ENCODE measurements at regions not wholly inside any gene's neighbourhood (a gene's known extent, or its start where the extent isn't known, plus 50 kb on each side); places are given as distances from the start of the nearest gene placed in this dataset.
"Not testable (repeated sequence)": the region's sequence is repeated elsewhere in the genome, so short reads cannot be mapped to it uniquely, and the experiment has no call there.

DNA sequence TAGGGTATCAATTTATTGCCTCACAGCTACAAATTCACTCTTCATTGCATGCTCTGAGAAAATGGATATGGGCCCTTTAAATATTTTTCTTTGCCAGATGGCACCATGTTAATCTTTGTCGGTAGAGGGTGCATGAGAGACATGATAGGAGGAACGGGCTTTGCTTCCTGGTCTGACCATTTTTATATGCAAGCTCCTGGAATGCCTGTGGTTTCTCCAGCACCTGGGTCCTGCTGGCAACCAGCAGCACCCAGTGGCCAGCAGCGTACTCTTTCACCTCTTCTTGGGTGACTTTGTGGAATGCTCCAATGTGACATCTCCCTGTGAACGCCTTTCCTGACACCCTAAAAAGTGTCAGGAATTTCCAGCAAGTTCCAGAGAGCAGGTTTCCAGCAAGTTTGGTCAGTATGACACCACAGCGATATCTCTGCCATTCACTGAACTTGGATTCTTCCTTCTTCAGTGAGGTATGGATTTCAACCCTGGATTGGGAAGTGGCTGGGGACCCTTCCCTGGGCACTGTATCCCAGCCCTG, 140.3 kb upstream of the PGRMC2 start:
- H3K9me3 ChIP-seq: peaks cover 0 to 22% (median 0%) of the 10 kb centered on the region in 12 donors
- H3K4me1 ChIP-seq: peaks cover 0 to 18% (median 10%) of the 10 kb centered on the region in 12 donors
- 37 to 52% (median 42%) methylated on average over 5 of the region's 5 CpGs for WGBS, 4 donors
- DNase-seq (peak in 4 of 5 donors; percentile 22 to 41 (median 35)), ATAC-seq (peak; percentile 49 to 91 (median 90))
- peak overlapping the region in 6 of 12 donors; percentile 5 to 53 (median 32) for H3K27ac ChIP-seq
- intact Hi-C loops (cut with DNase I): loop anchor here in 3 of 10 donors (2.0 to 10.0 kb wide), 3 partner anchors 41 to 93 kb away; no protein-coding TSS in a partner anchor
- TF ChIP-seq, protein P1, sequence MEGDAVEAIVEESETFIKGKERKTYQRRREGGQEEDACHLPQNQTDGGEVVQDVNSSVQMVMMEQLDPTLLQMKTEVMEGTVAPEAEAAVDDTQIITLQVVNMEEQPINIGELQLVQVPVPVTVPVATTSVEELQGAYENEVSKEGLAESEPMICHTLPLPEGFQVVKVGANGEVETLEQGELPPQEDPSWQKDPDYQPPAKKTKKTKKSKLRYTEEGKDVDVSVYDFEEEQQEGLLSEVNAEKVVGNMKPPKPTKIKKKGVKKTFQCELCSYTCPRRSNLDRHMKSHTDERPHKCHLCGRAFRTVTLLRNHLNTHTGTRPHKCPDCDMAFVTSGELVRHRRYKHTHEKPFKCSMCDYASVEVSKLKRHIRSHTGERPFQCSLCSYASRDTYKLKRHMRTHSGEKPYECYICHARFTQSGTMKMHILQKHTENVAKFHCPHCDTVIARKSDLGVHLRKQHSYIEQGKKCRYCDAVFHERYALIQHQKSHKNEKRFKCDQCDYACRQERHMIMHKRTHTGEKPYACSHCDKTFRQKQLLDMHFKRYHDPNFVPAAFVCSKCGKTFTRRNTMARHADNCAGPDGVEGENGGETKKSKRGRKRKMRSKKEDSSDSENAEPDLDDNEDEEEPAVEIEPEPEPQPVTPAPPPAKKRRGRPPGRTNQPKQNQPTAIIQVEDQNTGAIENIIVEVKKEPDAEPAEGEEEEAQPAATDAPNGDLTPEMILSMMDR (IDR thresholded peaks at IDR 0.05): peak in 9 of 12 donors; percentile 20 to 56 (median 47)
- no peak for TF ChIP-seq POLR2A (IDR thresholded peaks at IDR 0.05)
- no peaks in the 10 kb centered on the region for H3K27me3 ChIP-seq
- no peaks in the 10 kb centered on the region for H3K36me3 ChIP-seq
- H3K4me3 ChIP-seq: peak overlapping the region in 4 of 12 donors; percentile 23 to 41 (median 29)

DNA sequence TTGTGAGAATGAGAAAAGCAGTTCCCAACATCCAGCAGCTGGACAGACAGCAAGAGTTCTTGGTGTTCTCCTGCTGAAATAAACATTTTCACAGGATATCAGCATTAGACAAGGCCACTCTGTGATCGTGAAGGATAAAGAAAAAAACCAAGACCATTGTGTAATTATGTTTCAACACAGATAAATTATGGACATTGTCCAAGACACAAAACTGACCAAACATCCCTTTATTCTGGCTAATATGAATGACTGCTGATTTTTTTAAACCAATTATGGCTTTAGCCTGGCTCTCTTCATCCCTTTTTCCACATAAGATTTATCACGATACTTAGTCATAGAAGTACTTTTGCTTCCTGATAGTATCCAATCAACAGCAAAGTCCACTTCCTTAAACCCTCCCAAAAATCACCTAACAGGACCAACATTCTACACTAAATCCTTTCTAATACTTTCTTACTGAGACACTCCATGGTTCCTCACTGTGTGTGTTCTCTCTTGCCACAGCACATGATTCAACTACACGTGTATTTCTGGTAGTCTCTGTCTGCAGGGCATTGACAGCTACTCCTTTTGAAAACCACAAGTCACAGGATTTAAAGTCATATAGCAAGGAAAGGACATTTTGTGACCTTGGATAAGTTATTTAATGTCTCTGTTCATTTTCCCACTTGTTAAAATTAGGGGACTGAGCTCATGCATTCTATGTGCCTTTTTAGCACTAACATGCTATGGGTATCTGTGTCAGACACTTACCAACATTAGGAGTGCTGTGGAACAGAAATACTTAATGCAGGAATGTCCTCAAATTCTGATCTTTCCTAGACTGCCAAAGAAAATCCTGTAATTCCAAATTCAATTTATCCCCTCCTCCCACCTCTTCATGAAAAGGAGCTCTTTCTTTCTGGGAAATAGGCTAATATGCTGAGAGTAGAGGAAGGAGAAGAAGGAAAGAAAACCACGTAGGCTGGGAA, 137.2 kb upstream of the PGRMC2 start:
- peak overlapping the region in 4 of 12 donors; percentile 25 to 53 (median 32) for H3K27ac ChIP-seq
- no peak overlapping the region for H3K4me3 ChIP-seq
- peaks cover 0 to 13% (median 0%) of the 10 kb centered on the region in 12 donors for H3K9me3 ChIP-seq
- H3K36me3 ChIP-seq: no peaks in the 10 kb centered on the region
- ATAC-seq: peak; percentile 6 to 60 (median 56)
- intact Hi-C loops (cut with DNase I): loop anchor here in 2 of 10 donors (5.0 to 10.0 kb wide), 2 partner anchors 38 to 90 kb away; no protein-coding TSS in a partner anchor
- DNase-seq: no peak
- no peak for TF ChIP-seq POLR2A (IDR thresholded peaks at IDR 0.05)
- TF ChIP-seq, protein P1 (IDR thresholded peaks at IDR 0.05): no peak
- peaks cover 0 to 18% (median 10%) of the 10 kb centered on the region in 12 donors for H3K4me1 ChIP-seq
- no peaks in the 10 kb centered on the region for H3K27me3 ChIP-seq
- WGBS, 4 donors: 51 to 61% (median 59%) methylated on average over 4 of the region's 4 CpGs

DNA sequence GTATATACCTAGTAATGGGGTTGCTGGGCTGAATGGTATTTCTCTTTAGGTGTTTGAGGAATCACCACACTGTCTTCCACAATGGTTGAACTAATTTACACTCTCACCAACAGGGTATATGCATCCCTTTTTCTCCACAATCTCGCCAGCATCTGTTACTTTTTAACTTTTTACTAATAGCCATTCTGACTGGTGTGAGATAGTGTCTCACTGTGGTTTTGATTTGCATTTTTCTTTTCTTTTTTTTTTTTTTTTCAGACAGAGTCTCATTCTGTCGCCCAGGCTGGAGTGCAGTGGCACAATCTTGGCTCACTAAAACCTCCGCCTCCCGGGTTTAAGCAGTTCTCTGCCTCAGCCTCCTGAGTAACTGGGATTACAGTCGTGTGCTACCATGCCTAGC, 134.7 kb upstream of the PGRMC2 start:
- H3K9me3 ChIP-seq, DNase-seq, ATAC-seq, H3K27ac ChIP-seq, H3K4me3 ChIP-seq, H3K27me3 ChIP-seq, H3K36me3 ChIP-seq: not testable (repeated sequence)
- WGBS, 4 donors: 88 to 96% (median 93%) methylated on average over 5 of the region's 5 CpGs
- peaks cover 0 to 13% (median 8%) of the 10 kb centered on the region in 12 donors for H3K4me1 ChIP-seq
- intact Hi-C loops (cut with DNase I): loop anchor here in 1 of 10 donors (10.0 kb wide), 1 partner anchor 87 kb away; no protein-coding TSS in a partner anchor

DNA sequence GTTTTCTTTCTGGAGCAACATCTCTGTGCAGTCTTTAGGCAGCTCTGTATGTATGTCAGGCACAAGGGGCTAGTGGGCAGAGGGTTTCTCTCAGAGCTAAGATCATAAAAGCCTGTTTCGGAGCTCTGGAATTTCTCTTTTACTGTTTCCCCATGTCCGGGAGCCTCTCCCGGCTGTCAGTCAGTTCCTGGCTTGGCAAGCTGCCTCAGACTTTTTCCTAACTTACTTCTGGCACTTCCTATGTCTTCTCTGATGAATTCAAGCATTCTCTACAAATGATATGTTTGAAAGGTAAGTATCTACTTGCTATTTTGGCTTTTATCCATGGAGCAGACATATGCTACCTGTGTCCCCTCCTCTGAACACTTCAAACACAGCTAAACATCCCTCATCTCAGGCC, 129.3 kb upstream of the PGRMC2 start:
- DNase-seq (no peak), ATAC-seq (no peak)
- no peaks in the 10 kb centered on the region for H3K36me3 ChIP-seq
- no peaks in the 10 kb centered on the region for H3K27me3 ChIP-seq
- WGBS, 4 donors: 23 to 45% (median 30%) methylated on average over 3 of the region's 3 CpGs
- H3K4me1 ChIP-seq: no peaks in the 10 kb centered on the region
- no peak for TF ChIP-seq POLR2A (IDR thresholded peaks at IDR 0.05)
- TF ChIP-seq, protein P1 (IDR thresholded peaks at IDR 0.05): no peak
- H3K4me3 ChIP-seq: no peak overlapping the region
- no peak overlapping the region for H3K27ac ChIP-seq
- H3K9me3 ChIP-seq: peaks cover 0 to 6% (median 0%) of the 10 kb centered on the region in 12 donors
- intact Hi-C loops (cut with DNase I): no loop called here

All from heart left ventricle (tissue), 16 donors.